GM21360 (cell line): ENCODE measurements at regions not wholly inside any gene's neighbourhood (a gene's known extent, or its start where the extent isn't known, plus 50 kb on each side); places are given as distances from the start of the nearest gene placed in this dataset.
"Not testable (repeated sequence)": the region's sequence is repeated elsewhere in the genome, so short reads cannot be mapped to it uniquely, and the experiment has no call there.

ENCODE experiments used
- ATAC-seq: cut with Tn5 transposase; IDR thresholded peaks from one replicate; pipeline ENCODE4 v1.9.1; 2021; ENCODE audit warnings: mild to moderate bottlenecking, moderate library complexity; ENCODE audit not compliant: unreplicated experiment

DNA sequence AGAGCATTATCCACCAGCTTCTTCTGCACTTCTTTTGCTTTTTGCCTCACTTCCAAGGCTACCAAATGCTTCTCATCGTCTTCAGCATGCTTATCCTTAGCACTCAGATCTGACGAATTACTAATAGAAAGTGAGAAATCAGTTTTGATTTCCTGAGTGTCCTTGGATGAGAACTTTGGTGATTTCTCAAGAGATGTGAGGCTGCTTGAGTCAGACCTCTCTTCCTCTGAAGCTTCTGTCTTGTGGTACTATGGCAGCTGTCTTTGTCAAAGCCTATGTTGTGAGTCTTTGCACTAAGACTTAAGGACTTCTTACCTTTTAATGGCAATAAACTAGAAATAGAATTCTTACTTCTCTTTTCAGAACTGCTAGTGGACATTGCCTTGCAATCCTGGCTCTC lies 169.9 kb downstream of the CPE start:
- ATAC-seq: no peak

DNA sequence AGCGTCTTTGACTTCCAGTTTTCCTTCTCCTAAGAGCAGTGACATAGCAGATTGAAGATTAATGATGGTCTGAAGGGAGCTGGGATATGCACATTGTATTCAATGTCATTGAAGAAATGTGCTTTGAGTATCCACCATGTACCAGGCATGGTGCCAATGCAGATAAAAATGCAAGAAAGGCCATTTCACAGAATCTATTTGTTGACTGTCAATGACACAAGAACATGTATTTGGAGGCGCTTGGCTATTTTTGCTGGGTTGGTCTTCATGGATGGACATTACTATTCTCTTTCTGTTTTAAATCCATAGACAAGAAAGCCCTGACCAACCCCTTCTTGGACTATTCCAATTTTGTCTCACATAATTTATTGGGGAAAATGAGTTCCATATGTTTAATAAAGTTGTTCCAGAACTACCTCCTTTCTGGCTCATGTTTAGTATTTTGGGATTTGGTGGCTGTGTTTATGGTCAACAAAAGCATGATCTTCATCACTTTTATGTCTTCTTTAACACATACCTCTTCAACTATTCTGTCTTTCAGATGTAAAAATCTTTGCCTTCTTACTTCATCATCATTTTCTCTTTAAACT lies 174.5 kb downstream of the CPE start:
- ATAC-seq: no peak

DNA sequence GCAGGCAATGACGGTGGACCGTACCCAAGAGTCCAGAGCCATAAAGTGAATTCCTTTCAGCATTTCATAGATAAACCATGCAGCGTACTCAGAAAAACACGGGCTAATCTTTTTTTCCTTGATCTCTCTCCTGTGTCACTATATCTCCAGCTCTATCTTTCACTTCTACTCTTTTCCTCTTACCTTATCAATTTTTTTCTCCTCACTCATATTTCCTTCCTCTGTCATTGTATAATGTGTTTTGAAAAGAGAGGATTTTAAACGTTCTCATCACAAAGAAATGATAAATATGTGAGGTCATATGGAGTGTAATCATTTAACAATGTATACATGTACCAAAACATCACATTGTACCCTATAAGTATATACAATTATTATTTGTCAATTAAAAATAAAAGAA lies 176.5 kb downstream of the CPE start:
- ATAC-seq: no peak

DNA sequence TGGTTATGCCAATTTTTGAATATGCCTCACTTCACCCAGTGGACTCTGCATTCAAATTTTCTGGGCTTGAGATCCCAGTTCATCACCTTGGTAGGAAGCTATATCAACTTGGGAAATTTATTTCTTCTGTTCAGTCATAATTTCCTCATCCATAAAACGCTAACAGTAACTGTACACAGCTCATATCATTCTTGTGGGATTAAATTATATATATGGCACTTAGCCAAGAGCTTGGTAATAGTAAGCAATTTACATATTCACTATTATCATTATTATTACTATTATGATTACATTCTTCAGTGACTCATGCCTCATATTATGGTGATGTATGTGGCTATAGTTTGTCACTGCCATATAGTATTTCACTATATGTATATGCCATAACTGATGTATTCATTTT lies 177.6 kb downstream of the CPE start:
- no peak for ATAC-seq

GRCh38 chr4:165560941-165561340 lies 182.1 kb downstream of the CPE start:
- ATAC-seq: no peak

GRCh38 chr4:165563851-165564250 lies 185.0 kb downstream of the CPE start:
- no peak for ATAC-seq

DNA sequence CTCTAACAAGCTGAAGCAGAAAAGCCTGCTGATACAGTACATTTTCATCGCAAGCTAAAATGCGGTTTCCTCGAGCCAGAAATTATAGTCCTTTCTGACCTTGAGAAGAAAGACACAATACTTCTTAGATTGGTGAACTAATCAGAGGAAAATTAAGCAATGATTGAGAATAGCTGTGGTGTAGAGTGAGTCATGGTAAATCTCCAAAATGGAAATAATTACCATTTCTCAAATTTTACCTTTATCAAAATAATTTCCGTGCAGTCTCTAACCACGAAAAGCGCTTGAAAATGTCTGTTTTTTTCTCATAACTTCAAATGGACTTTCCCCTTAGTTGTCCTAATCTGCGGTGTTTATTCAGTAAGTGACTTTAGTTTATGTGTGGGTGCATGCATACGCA lies 190.2 kb downstream of the CPE start:
- no peak for ATAC-seq

DNA sequence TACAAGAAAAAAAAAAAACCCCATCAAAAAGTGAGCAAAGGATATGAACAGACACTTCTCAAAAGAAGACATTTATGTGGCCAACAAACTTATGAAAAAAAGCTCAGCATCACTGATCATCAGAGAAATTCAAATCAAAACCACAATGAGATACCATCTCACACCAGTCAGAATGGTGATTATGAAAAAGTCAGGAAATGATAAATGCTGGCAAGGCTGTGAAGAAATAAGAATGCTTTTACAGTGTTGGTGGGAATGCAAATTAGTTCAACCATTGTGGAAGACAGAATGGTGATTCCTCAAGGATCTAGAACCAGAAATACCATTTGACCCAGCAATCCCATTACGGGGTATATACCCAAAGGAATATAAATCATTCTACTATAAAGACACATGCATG lies 192.7 kb downstream of the CPE start:
- ATAC-seq: not testable (repeated sequence)

DNA sequence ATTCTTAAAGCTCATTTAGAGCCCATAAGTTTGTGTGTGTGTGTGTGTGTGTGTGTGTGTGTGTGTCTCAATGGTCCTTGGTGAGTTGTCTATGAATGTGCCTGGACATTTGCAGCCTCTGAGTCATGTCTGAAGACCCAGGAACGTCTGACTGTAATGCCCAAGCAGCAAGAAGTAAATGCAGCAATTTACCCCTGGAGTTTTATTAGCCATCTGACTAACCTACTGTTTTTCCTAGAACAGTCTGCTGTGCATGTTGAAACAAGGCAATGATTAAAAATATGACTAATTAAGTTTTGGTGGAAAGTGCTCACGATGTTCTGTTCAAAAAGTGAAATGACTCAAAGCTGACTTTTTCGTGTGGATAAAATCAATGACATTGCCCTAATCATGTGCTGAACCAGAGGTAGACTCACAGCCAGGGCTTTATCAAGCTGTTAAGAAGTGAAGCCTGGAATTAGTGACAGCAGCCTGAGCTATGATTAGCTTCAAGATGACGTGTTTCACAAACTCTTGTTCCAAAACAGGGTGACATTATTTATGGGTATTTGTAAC lies 201.6 kb downstream of the CPE start:
- ATAC-seq: no peak

DNA sequence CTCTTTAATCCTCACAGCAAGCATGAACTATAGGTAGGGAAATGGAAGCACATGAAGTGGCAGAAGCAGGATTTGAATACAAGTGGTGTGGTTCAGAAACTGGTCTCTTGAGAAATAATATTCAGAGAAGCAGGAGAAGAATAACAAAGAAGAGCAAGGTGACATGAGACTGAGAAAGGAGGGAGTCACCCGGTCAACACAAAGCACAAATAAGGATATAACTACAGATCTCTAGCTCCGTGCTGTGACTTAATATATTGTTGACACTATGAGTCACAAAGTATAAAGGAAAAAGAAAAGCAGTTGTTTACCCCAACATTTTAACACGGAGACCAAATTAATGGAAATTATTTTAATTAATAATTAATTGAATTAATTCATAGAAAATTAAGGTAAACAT lies 204.5 kb downstream of the CPE start:
- no peak for ATAC-seq

DNA sequence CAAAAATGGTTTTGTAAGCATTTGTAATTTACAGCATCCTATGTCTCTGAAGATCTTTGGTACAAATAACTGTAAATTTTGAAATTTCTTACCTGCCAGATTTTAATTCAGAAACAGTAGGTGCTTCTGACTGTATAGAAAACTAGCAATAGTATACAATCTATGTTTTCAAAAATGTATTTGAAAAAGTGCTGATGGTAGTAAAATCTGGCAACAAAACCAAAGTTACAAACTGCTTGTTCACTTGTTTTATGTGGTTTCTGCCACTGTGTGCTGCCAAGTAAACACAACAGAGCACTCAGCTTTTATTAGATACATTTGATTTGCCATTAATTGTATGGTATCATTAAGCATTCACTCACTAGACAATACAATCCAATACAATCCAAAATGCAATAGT lies 206.1 kb downstream of the CPE start:
- no peak for ATAC-seq

GRCh38 chr4:165588534-165589315 lies 209.9 kb downstream of the CPE start:
- ATAC-seq: no peak

- no peak for ATAC-seq
Observed at GRCh38 chr4:165592386-165592785, 213.6 kb downstream of the CPE start.

- ATAC-seq: no peak
Observed at GRCh38 chr4:165597581-165598480, 219.0 kb downstream of the CPE start.

DNA sequence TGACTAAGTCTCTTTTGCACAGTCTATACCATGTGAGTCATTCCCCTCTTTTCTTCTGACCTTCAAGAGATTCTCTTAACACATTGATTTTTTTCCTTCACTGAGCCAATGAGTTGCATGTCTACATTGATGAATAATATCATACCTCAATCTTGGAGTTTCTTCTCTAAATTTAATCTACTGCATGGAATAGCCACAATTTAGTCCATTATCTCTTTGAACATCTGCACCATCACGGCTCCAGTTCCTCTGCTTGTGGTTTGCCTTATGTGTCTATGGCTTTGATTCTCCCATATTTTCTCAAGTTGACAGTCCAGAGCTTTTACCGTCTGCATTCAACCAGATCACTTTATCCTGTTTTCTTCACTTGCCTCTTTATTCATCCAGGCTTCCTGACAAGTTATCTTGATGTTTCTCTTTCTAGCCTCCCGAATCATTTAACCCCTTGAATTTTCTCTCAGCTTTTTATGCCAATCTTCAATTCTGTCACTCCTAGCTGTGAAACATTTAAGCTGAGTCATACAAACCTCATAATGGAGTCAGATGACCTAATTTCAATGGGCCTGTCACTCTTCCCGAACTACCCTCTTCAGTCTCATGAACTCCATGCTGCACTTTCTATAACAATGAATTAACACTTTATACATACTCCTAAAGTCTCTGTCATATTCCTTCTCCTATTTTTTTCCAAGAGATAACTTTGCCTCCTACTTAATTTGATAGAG lies 222.3 kb downstream of the CPE start:
- no peak for ATAC-seq

- ATAC-seq: no peak
Observed at GRCh38 chr4:165602621-165603020, 223.8 kb downstream of the CPE start.

- no peak for ATAC-seq
Observed at GRCh38 chr4:165604181-165604580, 225.4 kb downstream of the CPE start.

- no peak for ATAC-seq
Observed at GRCh38 chr4:165605811-165606210, 227.0 kb downstream of the CPE start.

GRCh38 chr4:165606465-165607205 lies 227.8 kb downstream of the CPE start:
- no peak for ATAC-seq

DNA sequence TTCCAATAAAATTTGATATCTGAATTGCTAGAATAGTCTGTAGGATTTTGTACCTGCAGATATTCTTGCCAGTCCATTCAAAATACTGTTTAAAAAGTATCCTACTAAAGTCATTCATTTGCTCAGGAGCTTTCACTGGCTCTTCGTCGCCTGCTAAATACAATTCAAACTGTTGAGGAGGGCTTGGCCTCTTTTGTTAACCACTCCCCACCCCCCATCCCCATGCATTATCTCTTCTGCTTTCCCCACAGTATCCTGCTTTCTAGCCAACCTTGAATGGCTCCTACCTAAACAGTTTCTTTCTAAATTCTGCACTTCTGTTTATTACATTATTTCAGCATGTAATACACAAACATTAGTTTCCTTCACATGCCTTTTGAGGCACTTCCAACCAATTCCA lies 230.8 kb downstream of the CPE start:
- ATAC-seq: no peak
